Parathyroid adenoma (tissue), 2 donors: ENCODE measurements at regions not wholly inside any gene's neighbourhood (a gene's known extent, or its start where the extent isn't known, plus 50 kb on each side); places are given as distances from the start of the nearest gene placed in this dataset.

Source experiments
- H2AFZ ChIP-seq: fragments of 300-600 bp; sonication (generic); one replicate; pipeline ENCODE4 v1.7.0; 2017; ENCODE audit warnings: antibody characterized with exemption, mild to moderate bottlenecking
- H3K27ac ChIP-seq: fragments of 300-600 bp; sonication (generic); one replicate; pipeline ENCODE4 v1.7.0; 2017
- H3K27me3 ChIP-seq: fragments of 300-600 bp; sonication (generic); one replicate; pipeline ENCODE4 v1.7.0; 2017; ENCODE audit warnings: low read length; ENCODE audit not compliant: control insufficient read depth, insufficient read depth
- H3K36me3 ChIP-seq: fragments of 300-600 bp; sonication (generic); one replicate; pipeline ENCODE4 v1.7.0; 2017; ENCODE audit warnings: low read length; ENCODE audit not compliant: control insufficient read depth, insufficient read depth
- H3K4me1 ChIP-seq: fragments of 300-600 bp; sonication (generic); one replicate; pipeline ENCODE4 v1.7.0; 2017; ENCODE audit warnings: control low read depth
- H3K4me2 ChIP-seq: fragments of 300-600 bp; sonication (generic); one replicate; pipeline ENCODE4 v1.7.0; 2017; ENCODE audit warnings: low read length
- H3K4me3 ChIP-seq: fragments of 300-600 bp; sonication (generic); one replicate; pipeline ENCODE4 v1.7.0; 2017; ENCODE audit warnings: low read depth, low read length
- H3K79me2 ChIP-seq: fragments of 300-600 bp; sonication (generic); one replicate; pipeline ENCODE4 v1.7.0; 2017; ENCODE audit warnings: control low read depth
- H3K9ac ChIP-seq: fragments of 300-600 bp; sonication (generic); one replicate; pipeline ENCODE4 v1.7.0; 2017; ENCODE audit warnings: mild to moderate bottlenecking
- H3K9me3 ChIP-seq: fragments of 300-600 bp; sonication (generic); one replicate; pipeline ENCODE4 v1.7.0; 2017; ENCODE audit warnings: low read length; ENCODE audit not compliant: control insufficient read depth
- TF ChIP-seq, protein P1 (sequence below): fragments of 300-600 bp; sonication (generic); IDR thresholded peaks from one replicate; pipeline ENCODE4 v1.7.0; 2017; ENCODE audit warnings: antibody characterized with exemption, mild to moderate bottlenecking
- donor health status: primary hyperparathyroidism.

DNA sequence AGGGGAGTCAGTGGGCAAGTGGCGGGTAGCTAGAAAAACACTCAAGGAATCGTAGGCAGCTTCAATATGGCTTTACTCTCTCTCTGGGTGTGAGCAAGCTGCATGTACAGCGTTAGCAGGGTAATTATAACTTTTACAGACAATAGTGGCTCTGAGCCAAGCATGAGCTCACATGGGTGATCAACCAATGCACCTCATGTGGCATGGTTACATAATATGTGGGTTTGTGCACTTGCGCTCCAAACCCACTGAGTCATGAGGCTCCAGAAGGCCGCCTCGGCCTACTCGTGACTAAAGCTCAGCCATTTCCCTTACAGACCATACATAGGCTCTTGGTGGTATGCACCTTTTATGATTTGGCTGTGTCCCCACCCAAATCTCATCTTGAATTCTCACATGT, 78.4 kb upstream of the FBXL4 start:
- Histone ChIP-seq H3K36me3 (no peaks in the 10 kb centered on the region), H3K4me3 (no peak overlapping the region), H3K27me3 (no peaks in the 10 kb centered on the region), H3K4me2 (no peak overlapping the region), H3K27ac (no peak overlapping the region), H3K9ac (no peak overlapping the region), H3K4me1 (no peaks in the 10 kb centered on the region), H3K79me2 (no peaks in the 10 kb centered on the region), H2AFZ (no peak overlapping the region), H3K9me3 (no peaks in the 10 kb centered on the region)
- TF ChIP-seq, protein P1, sequence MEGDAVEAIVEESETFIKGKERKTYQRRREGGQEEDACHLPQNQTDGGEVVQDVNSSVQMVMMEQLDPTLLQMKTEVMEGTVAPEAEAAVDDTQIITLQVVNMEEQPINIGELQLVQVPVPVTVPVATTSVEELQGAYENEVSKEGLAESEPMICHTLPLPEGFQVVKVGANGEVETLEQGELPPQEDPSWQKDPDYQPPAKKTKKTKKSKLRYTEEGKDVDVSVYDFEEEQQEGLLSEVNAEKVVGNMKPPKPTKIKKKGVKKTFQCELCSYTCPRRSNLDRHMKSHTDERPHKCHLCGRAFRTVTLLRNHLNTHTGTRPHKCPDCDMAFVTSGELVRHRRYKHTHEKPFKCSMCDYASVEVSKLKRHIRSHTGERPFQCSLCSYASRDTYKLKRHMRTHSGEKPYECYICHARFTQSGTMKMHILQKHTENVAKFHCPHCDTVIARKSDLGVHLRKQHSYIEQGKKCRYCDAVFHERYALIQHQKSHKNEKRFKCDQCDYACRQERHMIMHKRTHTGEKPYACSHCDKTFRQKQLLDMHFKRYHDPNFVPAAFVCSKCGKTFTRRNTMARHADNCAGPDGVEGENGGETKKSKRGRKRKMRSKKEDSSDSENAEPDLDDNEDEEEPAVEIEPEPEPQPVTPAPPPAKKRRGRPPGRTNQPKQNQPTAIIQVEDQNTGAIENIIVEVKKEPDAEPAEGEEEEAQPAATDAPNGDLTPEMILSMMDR: no peak

DNA sequence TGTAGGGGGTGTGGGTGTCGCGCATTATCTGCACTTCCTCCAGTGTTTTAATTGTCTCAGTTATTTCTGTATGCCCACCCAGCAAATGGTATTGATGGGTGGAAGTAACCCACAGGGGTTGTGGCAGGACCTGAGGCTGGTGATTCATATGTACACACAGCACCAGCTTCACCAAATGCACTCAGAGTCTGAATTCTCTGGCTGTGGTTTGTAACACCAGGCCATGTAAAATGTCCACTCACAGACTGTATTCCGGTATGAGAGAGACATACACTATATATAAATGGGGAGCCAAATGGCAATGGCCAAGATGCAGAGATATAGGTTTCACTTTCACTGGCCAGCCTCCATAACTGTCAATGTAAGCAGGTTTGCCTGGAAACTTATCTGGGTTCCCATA, 76.3 kb upstream of the FBXL4 start:
- no peak overlapping the region for H3K9ac ChIP-seq
- no peaks in the 10 kb centered on the region for H3K4me1 ChIP-seq
- no peaks in the 10 kb centered on the region for H3K9me3 ChIP-seq
- TF ChIP-seq, protein P1: no peak
- H3K79me2 ChIP-seq: no peaks in the 10 kb centered on the region
- no peak overlapping the region for H3K4me2 ChIP-seq
- no peak overlapping the region for H3K27ac ChIP-seq
- no peak overlapping the region for H2AFZ ChIP-seq
- no peak overlapping the region for H3K4me3 ChIP-seq
- no peaks in the 10 kb centered on the region for H3K36me3 ChIP-seq
- H3K27me3 ChIP-seq: no peaks in the 10 kb centered on the region

DNA sequence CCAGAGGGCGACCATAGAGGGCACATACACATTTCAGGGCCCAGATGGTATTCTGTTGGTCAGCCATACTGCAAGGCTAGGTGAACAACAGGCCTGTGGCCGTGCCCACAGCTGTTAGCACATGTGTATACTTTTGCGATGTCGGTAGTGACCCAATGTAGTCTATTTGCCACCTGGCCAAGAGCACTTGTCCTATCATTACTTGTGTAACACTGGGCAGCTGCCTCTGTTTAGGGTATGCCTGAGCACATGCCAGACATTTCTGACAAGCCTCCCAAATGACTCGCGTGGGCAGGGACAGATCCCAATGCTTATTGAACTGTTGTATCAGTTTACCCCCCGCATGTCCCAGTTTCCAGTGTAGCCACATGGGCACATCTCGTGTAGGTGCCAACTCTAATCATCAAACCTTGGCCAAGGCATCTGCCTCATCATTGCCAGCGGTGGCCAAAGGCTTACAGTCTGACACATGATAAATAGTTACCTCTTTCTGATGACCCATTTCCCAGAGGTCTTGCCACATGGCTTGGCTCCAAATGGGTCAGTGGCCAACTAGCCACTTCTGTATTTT, 74.4 kb upstream of the FBXL4 start:
- Histone ChIP-seq H3K4me3 (no peak overlapping the region), H3K9me3 (no peaks in the 10 kb centered on the region), H3K9ac (no peak overlapping the region), H3K27me3 (no peaks in the 10 kb centered on the region), H2AFZ (no peak overlapping the region), H3K36me3 (no peaks in the 10 kb centered on the region), H3K4me2 (no peak overlapping the region), H3K79me2 (no peaks in the 10 kb centered on the region), H3K27ac (no peak overlapping the region), H3K4me1 (no peaks in the 10 kb centered on the region)
- TF ChIP-seq, protein P1: no peak

DNA sequence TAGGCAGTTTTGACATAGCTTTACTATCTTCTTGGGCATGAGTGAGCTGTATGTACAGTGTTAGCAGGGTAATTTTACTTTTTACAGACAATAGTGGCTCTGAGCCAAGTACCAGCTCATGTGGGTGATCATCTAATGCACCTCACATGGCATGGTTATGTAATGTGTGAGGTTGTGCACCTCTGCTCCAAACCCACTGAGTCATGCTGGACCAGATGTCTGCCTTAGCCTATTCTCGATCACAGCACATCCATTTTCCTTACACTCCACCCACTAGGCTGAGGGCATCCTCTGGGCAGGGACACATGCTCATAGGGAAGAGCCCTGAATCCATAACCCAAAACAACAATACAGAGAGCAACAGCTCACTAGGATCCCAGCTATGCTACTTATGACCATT, 71.6 kb upstream of the FBXL4 start:
- Histone ChIP-seq H3K27ac (no peak overlapping the region), H3K27me3 (no peaks in the 10 kb centered on the region), H3K4me1 (no peaks in the 10 kb centered on the region), H3K36me3 (no peaks in the 10 kb centered on the region), H3K9me3 (no peaks in the 10 kb centered on the region), H2AFZ (no peak overlapping the region), H3K79me2 (no peaks in the 10 kb centered on the region), H3K4me3 (no peak overlapping the region), H3K9ac (no peak overlapping the region), H3K4me2 (no peak overlapping the region)
- TF ChIP-seq, protein P1: no peak

DNA sequence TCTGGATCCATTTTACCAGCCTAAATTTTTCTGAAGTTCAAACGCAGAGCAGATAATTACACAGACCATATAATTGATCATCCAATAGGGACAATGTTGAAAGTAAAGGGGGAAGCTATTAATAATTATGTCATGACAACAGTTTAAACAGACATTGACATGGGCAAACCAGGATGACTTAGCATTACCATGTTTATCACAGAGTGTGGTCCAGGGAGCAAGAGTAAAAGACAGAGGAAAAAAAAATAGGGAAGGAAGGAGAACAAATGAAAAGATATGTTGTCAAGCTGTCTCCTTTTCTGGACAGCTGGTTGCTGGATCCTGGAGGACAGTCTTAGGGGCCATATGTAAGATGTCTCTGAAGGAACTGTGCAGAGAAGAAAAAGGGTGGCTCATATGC, 69.4 kb upstream of the FBXL4 start:
- H2AFZ ChIP-seq: no peak overlapping the region
- H3K9me3 ChIP-seq: no peaks in the 10 kb centered on the region
- no peaks in the 10 kb centered on the region for H3K79me2 ChIP-seq
- no peak overlapping the region for H3K4me3 ChIP-seq
- H3K4me2 ChIP-seq: no peak overlapping the region
- no peaks in the 10 kb centered on the region for H3K27me3 ChIP-seq
- H3K9ac ChIP-seq: no peak overlapping the region
- H3K27ac ChIP-seq: no peak overlapping the region
- no peaks in the 10 kb centered on the region for H3K36me3 ChIP-seq
- H3K4me1 ChIP-seq: no peaks in the 10 kb centered on the region
- TF ChIP-seq, protein P1: no peak
